ENCODE measurements at regions not wholly inside any gene's neighbourhood (a gene's known extent, or its start where the extent isn't known, plus 50 kb on each side); places are given as distances from the start of the nearest gene placed in this dataset.

DNA sequence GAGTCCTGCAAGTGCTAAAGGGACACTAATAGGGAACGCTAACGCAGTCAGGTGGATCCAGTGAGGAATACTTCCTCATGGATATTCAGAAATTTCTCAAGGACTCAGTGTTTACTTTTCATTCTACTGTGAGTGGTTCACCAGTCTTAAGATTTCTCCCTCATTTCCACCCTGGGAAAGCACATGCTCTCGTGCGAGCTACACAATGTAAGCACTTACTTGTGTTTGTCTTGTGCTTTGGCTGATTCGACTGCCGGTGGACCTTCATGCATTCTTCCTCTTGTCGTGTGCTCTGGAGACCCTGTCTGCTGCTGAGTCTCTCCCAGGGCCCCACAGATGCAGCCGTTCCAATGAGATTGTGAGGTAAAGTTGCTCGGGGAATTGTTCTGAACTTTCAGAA is 180.1 kb downstream of the NUFIP1 start:
- TF ChIP-seq RBAK (tag by site-specific recombination; IDR thresholded peaks at IDR 0.05) (no peak), ZSCAN18 (tag by site-specific recombination; IDR thresholded peaks at IDR 0.05) (no peak), REST (tag by site-specific recombination; IDR thresholded peaks at IDR 0.05) (no peak), TCF7L2 (IDR thresholded peaks at IDR 0.05; ENCODE audit: borderline replicate concordance, low read depth, low read length) (no peak), HIC1 (tag by site-specific recombination; IDR thresholded peaks at IDR 0.05) (no peak), ZEB2 (tag by site-specific recombination; IDR thresholded peaks at IDR 0.05) (no peak), ZNF121 (tag by site-specific recombination; IDR thresholded peaks at IDR 0.05) (no peak), ZNF623 (tag by site-specific recombination; IDR thresholded peaks at IDR 0.05) (no peak), SCRT1 (tag by site-specific recombination; IDR thresholded peaks at IDR 0.05; ENCODE audit: borderline replicate concordance) (no peak), ZNF791 (tag by site-specific recombination; IDR thresholded peaks at IDR 0.05) (no peak), ZNF24 (tag by site-specific recombination; IDR thresholded peaks at IDR 0.05) (no peak)
- TF ChIP-seq, protein P1, sequence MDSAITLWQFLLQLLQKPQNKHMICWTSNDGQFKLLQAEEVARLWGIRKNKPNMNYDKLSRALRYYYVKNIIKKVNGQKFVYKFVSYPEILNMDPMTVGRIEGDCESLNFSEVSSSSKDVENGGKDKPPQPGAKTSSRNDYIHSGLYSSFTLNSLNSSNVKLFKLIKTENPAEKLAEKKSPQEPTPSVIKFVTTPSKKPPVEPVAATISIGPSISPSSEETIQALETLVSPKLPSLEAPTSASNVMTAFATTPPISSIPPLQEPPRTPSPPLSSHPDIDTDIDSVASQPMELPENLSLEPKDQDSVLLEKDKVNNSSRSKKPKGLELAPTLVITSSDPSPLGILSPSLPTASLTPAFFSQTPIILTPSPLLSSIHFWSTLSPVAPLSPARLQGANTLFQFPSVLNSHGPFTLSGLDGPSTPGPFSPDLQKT (IDR thresholded peaks at IDR 0.05; ENCODE audit: borderline replicate concordance, low read depth, low read length), result no peak
- TF ChIP-seq, protein P2, sequence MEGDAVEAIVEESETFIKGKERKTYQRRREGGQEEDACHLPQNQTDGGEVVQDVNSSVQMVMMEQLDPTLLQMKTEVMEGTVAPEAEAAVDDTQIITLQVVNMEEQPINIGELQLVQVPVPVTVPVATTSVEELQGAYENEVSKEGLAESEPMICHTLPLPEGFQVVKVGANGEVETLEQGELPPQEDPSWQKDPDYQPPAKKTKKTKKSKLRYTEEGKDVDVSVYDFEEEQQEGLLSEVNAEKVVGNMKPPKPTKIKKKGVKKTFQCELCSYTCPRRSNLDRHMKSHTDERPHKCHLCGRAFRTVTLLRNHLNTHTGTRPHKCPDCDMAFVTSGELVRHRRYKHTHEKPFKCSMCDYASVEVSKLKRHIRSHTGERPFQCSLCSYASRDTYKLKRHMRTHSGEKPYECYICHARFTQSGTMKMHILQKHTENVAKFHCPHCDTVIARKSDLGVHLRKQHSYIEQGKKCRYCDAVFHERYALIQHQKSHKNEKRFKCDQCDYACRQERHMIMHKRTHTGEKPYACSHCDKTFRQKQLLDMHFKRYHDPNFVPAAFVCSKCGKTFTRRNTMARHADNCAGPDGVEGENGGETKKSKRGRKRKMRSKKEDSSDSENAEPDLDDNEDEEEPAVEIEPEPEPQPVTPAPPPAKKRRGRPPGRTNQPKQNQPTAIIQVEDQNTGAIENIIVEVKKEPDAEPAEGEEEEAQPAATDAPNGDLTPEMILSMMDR (tag by site-specific recombination; IDR thresholded peaks at IDR 0.05), result no peak
